ENCODE measurements at regions not wholly inside any gene's neighbourhood (a gene's known extent, or its start where the extent isn't known, plus 50 kb on each side); places are given as distances from the start of the nearest gene placed in this dataset.
"Not testable (repeated sequence)": the region's sequence is repeated elsewhere in the genome, so short reads cannot be mapped to it uniquely, and the experiment has no call there.

GRCh38 chr21:9688945-9689344, 832.4 kb upstream of the TPTE start:
- not testable (repeated sequence) for TF ChIP-seq CTCF (IDR thresholded peaks at IDR 0.05); ZFX (IDR thresholded peaks at IDR 0.05; ENCODE audit: borderline replicate concordance)
